ENCODE measurements at regions not wholly inside any gene's neighbourhood (a gene's known extent, or its start where the extent isn't known, plus 50 kb on each side); places are given as distances from the start of the nearest gene placed in this dataset.

- no peaks in the 10 kb centered on the region for H3K27me3 ChIP-seq (ENCODE audit: control insufficient read depth in 2 of 2, insufficient read depth in 2 of 2, low read length in 2 of 2)
- no peak overlapping the region for H3K4me3 ChIP-seq (ENCODE audit: low read length in 2 of 2)
- peaks cover 0 to 3% of the 10 kb centered on the region in 2 donors for H3K4me1 ChIP-seq (ENCODE audit: control insufficient read depth in 2 of 2, insufficient read depth in 2 of 2, low read length in 2 of 2)
- no peaks in the 10 kb centered on the region for H3K36me3 ChIP-seq (ENCODE audit: control insufficient read depth in 2 of 2, insufficient read depth in 2 of 2, low read length in 2 of 2)
- no peak overlapping the region for H3K9ac ChIP-seq (ENCODE audit: low read depth in 1 of 2, low read length in 2 of 2)
- no peaks in the 10 kb centered on the region for H3K9me3 ChIP-seq (ENCODE audit: control insufficient read depth in 2 of 2, low read length in 2 of 2)
- H3K27ac ChIP-seq (ENCODE audit: low read depth in 2 of 2, low read length in 2 of 2) = no peak overlapping the region
Observed at GRCh38 chr4:123851521-123851920, 454.9 kb downstream of the SPRY1 start.

GRCh38 chr4:123853651-123854050 lies 457.1 kb downstream of the SPRY1 start:
- Histone ChIP-seq H3K9ac (ENCODE audit: low read depth in 1 of 2, low read length in 2 of 2) (no peak overlapping the region), H3K9me3 (ENCODE audit: control insufficient read depth in 2 of 2, low read length in 2 of 2) (no peaks in the 10 kb centered on the region), H3K4me1 (ENCODE audit: control insufficient read depth in 2 of 2, insufficient read depth in 2 of 2, low read length in 2 of 2) (peaks cover 0 to 3% of the 10 kb centered on the region in 2 donors), H3K27me3 (ENCODE audit: control insufficient read depth in 2 of 2, insufficient read depth in 2 of 2, low read length in 2 of 2) (no peaks in the 10 kb centered on the region), H3K4me3 (ENCODE audit: low read length in 2 of 2) (no peak overlapping the region), H3K36me3 (ENCODE audit: control insufficient read depth in 2 of 2, insufficient read depth in 2 of 2, low read length in 2 of 2) (no peaks in the 10 kb centered on the region), H3K27ac (ENCODE audit: low read depth in 2 of 2, low read length in 2 of 2) (no peak overlapping the region)

GRCh38 chr4:123856689-123857545 lies 460.3 kb downstream of the SPRY1 start:
- Histone ChIP-seq H3K9me3 (ENCODE audit: control insufficient read depth in 2 of 2, low read length in 2 of 2) (no peaks in the 10 kb centered on the region), H3K4me3 (ENCODE audit: low read length in 2 of 2) (peak overlapping the region; percentile 46 to 61), H3K9ac (ENCODE audit: low read depth in 1 of 2, low read length in 2 of 2) (peak overlapping the region in 1 of 2 donors; percentile 28), H3K27ac (ENCODE audit: low read depth in 2 of 2, low read length in 2 of 2) (peak overlapping the region; percentile 45 to 49), H3K4me1 (ENCODE audit: control insufficient read depth in 2 of 2, insufficient read depth in 2 of 2, low read length in 2 of 2) (peaks cover 0 to 3% of the 10 kb centered on the region in 2 donors), H3K36me3 (ENCODE audit: control insufficient read depth in 2 of 2, insufficient read depth in 2 of 2, low read length in 2 of 2) (no peaks in the 10 kb centered on the region), H3K27me3 (ENCODE audit: control insufficient read depth in 2 of 2, insufficient read depth in 2 of 2, low read length in 2 of 2) (no peaks in the 10 kb centered on the region)

GRCh38 chr4:123858465-123858864 lies 461.9 kb downstream of the SPRY1 start:
- H3K9ac ChIP-seq (ENCODE audit: low read depth in 1 of 2, low read length in 2 of 2) = no peak overlapping the region
- no peak overlapping the region for H3K27ac ChIP-seq (ENCODE audit: low read depth in 2 of 2, low read length in 2 of 2)

GRCh38 chr4:123862812-123863211 lies 466.2 kb downstream of the SPRY1 start:
- Histone ChIP-seq H3K9ac (ENCODE audit: low read depth in 1 of 2, low read length in 2 of 2) (no peak overlapping the region), H3K27me3 (ENCODE audit: control insufficient read depth in 2 of 2, insufficient read depth in 2 of 2, low read length in 2 of 2) (no peaks in the 10 kb centered on the region), H3K27ac (ENCODE audit: low read depth in 2 of 2, low read length in 2 of 2) (no peak overlapping the region), H3K36me3 (ENCODE audit: control insufficient read depth in 2 of 2, insufficient read depth in 2 of 2, low read length in 2 of 2) (no peaks in the 10 kb centered on the region), H3K9me3 (ENCODE audit: control insufficient read depth in 2 of 2, low read length in 2 of 2) (no peaks in the 10 kb centered on the region), H3K4me3 (ENCODE audit: low read length in 2 of 2) (no peak overlapping the region), H3K4me1 (ENCODE audit: control insufficient read depth in 2 of 2, insufficient read depth in 2 of 2, low read length in 2 of 2) (no peaks in the 10 kb centered on the region)

More at GRCh38 chr4:123858465-123858864, 461.9 kb downstream of the SPRY1 start:
- H3K4me3 ChIP-seq (ENCODE audit: low read length in 2 of 2) = no peak overlapping the region
- H3K27me3 ChIP-seq (ENCODE audit: control insufficient read depth in 2 of 2, insufficient read depth in 2 of 2, low read length in 2 of 2) = no peaks in the 10 kb centered on the region
- no peaks in the 10 kb centered on the region for H3K9me3 ChIP-seq (ENCODE audit: control insufficient read depth in 2 of 2, low read length in 2 of 2)
- H3K4me1 ChIP-seq (ENCODE audit: control insufficient read depth in 2 of 2, insufficient read depth in 2 of 2, low read length in 2 of 2) = peaks cover 0 to 3% of the 10 kb centered on the region in 2 donors
- H3K36me3 ChIP-seq (ENCODE audit: control insufficient read depth in 2 of 2, insufficient read depth in 2 of 2, low read length in 2 of 2) = no peaks in the 10 kb centered on the region

GRCh38 chr4:123866796-123867195 lies 470.2 kb downstream of the SPRY1 start:
- no peak overlapping the region for H3K4me3 ChIP-seq (ENCODE audit: low read length in 2 of 2)
- no peaks in the 10 kb centered on the region for H3K27me3 ChIP-seq (ENCODE audit: control insufficient read depth in 2 of 2, insufficient read depth in 2 of 2, low read length in 2 of 2)
- H3K36me3 ChIP-seq (ENCODE audit: control insufficient read depth in 2 of 2, insufficient read depth in 2 of 2, low read length in 2 of 2) = no peaks in the 10 kb centered on the region
- H3K9ac ChIP-seq (ENCODE audit: low read depth in 1 of 2, low read length in 2 of 2) = no peak overlapping the region
- no peak overlapping the region for H3K27ac ChIP-seq (ENCODE audit: low read depth in 2 of 2, low read length in 2 of 2)
- no peaks in the 10 kb centered on the region for H3K9me3 ChIP-seq (ENCODE audit: control insufficient read depth in 2 of 2, low read length in 2 of 2)
- no peaks in the 10 kb centered on the region for H3K4me1 ChIP-seq (ENCODE audit: control insufficient read depth in 2 of 2, insufficient read depth in 2 of 2, low read length in 2 of 2)

GRCh38 chr4:123867910-123868587 lies 471.5 kb downstream of the SPRY1 start:
- Histone ChIP-seq H3K36me3 (ENCODE audit: control insufficient read depth in 2 of 2, insufficient read depth in 2 of 2, low read length in 2 of 2) (no peaks in the 10 kb centered on the region), H3K27me3 (ENCODE audit: control insufficient read depth in 2 of 2, insufficient read depth in 2 of 2, low read length in 2 of 2) (no peaks in the 10 kb centered on the region), H3K4me3 (ENCODE audit: low read length in 2 of 2) (no peak overlapping the region), H3K9me3 (ENCODE audit: control insufficient read depth in 2 of 2, low read length in 2 of 2) (no peaks in the 10 kb centered on the region), H3K9ac (ENCODE audit: low read depth in 1 of 2, low read length in 2 of 2) (no peak overlapping the region), H3K4me1 (ENCODE audit: control insufficient read depth in 2 of 2, insufficient read depth in 2 of 2, low read length in 2 of 2) (no peaks in the 10 kb centered on the region), H3K27ac (ENCODE audit: low read depth in 2 of 2, low read length in 2 of 2) (no peak overlapping the region)

GRCh38 chr4:123869286-123870215 lies 473.0 kb downstream of the SPRY1 start:
- Histone ChIP-seq H3K36me3 (ENCODE audit: control insufficient read depth in 2 of 2, insufficient read depth in 2 of 2, low read length in 2 of 2) (no peaks in the 10 kb centered on the region), H3K9ac (ENCODE audit: low read depth in 1 of 2, low read length in 2 of 2) (no peak overlapping the region), H3K27me3 (ENCODE audit: control insufficient read depth in 2 of 2, insufficient read depth in 2 of 2, low read length in 2 of 2) (no peaks in the 10 kb centered on the region), H3K27ac (ENCODE audit: low read depth in 2 of 2, low read length in 2 of 2) (no peak overlapping the region), H3K9me3 (ENCODE audit: control insufficient read depth in 2 of 2, low read length in 2 of 2) (no peaks in the 10 kb centered on the region), H3K4me1 (ENCODE audit: control insufficient read depth in 2 of 2, insufficient read depth in 2 of 2, low read length in 2 of 2) (no peaks in the 10 kb centered on the region), H3K4me3 (ENCODE audit: low read length in 2 of 2) (no peak overlapping the region)

- Histone ChIP-seq H3K4me1 (ENCODE audit: control insufficient read depth in 2 of 2, insufficient read depth in 2 of 2, low read length in 2 of 2) (no peaks in the 10 kb centered on the region), H3K4me3 (ENCODE audit: low read length in 2 of 2) (no peak overlapping the region), H3K27me3 (ENCODE audit: control insufficient read depth in 2 of 2, insufficient read depth in 2 of 2, low read length in 2 of 2) (no peaks in the 10 kb centered on the region), H3K27ac (ENCODE audit: low read depth in 2 of 2, low read length in 2 of 2) (no peak overlapping the region), H3K9me3 (ENCODE audit: control insufficient read depth in 2 of 2, low read length in 2 of 2) (no peaks in the 10 kb centered on the region), H3K9ac (ENCODE audit: low read depth in 1 of 2, low read length in 2 of 2) (no peak overlapping the region), H3K36me3 (ENCODE audit: control insufficient read depth in 2 of 2, insufficient read depth in 2 of 2, low read length in 2 of 2) (no peaks in the 10 kb centered on the region)
Observed at GRCh38 chr4:123870216-123870876, 473.8 kb downstream of the SPRY1 start.
